Thyroid gland (tissue), 4 donors: ENCODE measurements at regions not wholly inside any gene's neighbourhood (a gene's known extent, or its start where the extent isn't known, plus 50 kb on each side); places are given as distances from the start of the nearest gene placed in this dataset.
"Not testable (repeated sequence)": the region's sequence is repeated elsewhere in the genome, so short reads cannot be mapped to it uniquely, and the experiment has no call there.

ENCODE experiments used
- DNase-seq, 2 donors: peaks; one replicate each; pipeline ENCODE4 v3.0.0-alpha.2; 2019
- H3K27ac ChIP-seq, 3 donors: fragments of 200-600 bp; sonication (generic); 1 replicate in 2 of 3; 2 replicates in 1 of 3; pipeline ENCODE4 v1.5.1; 2016 to 2019; ENCODE audit warnings: mild to moderate bottlenecking in 1 of 3, moderate library complexity in 1 of 3
- H3K27me3 ChIP-seq: fragments of 200-600 bp; sonication (generic); one replicate; pipeline ENCODE4 v1.5.1; 2019
- H3K36me3 ChIP-seq, 2 donors: fragments of 200-600 bp; sonication (generic); one replicate each; pipeline ENCODE4 v1.5.1; 2016 to 2019
- H3K4me1 ChIP-seq, 2 donors: fragments of 200-600 bp; sonication (generic); one replicate each; pipeline ENCODE4 v1.5.1; 2017 to 2019
- H3K4me3 ChIP-seq, 3 donors: fragments of 200-600 bp; sonication (generic); replicated peaks in 1 of 3; 1 replicate in 2 of 3; 2 replicates in 1 of 3; pipeline ENCODE4 v1.5.1; 2016; ENCODE audit warnings: mild to moderate bottlenecking in 1 of 3
- H3K9me3 ChIP-seq: fragments of 200-600 bp; sonication (generic); one replicate; pipeline ENCODE4 v1.5.1; 2017
- CTCF ChIP-seq, 6 experiments: fragments of 200-600 bp in 3 of 6; fragments of 450-650 bp in 3 of 6; sonication (generic) in 3 of 6; IDR thresholded peaks; one replicate each; pipeline ENCODE4 v1.5.1; 2016 to 2019; ENCODE audit warnings: antibody characterized with exemption in 6 of 6, mild to moderate bottlenecking in 2 of 6, inconsistent platforms in 1 of 6, moderate library complexity in 1 of 6
- POLR2A ChIP-seq, 2 donors: fragments of 450-650 bp; IDR thresholded peaks; one replicate each; pipeline ENCODE4 v1.6.1; 2017; ENCODE audit warnings: antibody characterized with exemption in 2 of 2, mild to moderate bottlenecking in 2 of 2, moderate library complexity in 1 of 2
- WGBS, 2 donors: methylation state at CpG; one replicate each; pipeline ENCODE4 v1.1.5; 2017; 5-methylcytosine and 5-hydroxymethylcytosine counted together
- intact Hi-C: fragments of 100-400 bp; cut with DNase I; formaldehyde crosslinking; loops from one replicate; pipeline ENCODE4 v1.15.1; 2023

GRCh38 chr18:2244641-2245040 lies 326.7 kb downstream of the METTL4 start:
- intact Hi-C loops, result no loop called here
- Histone ChIP-seq H3K27me3 (no peaks in the 10 kb centered on the region), H3K4me3 (no peak overlapping the region), H3K36me3 (no peaks in the 10 kb centered on the region), H3K27ac (no peak overlapping the region), H3K4me1 (no peaks in the 10 kb centered on the region), H3K9me3 (no peaks in the 10 kb centered on the region)
- no peak for TF ChIP-seq POLR2A (IDR thresholded peaks at IDR 0.05)
- no peak for TF ChIP-seq CTCF (IDR thresholded peaks at IDR 0.05)
- no peak for DNase-seq

GRCh38 chr18:2247101-2247500 lies 324.2 kb downstream of the METTL4 start:
- 93 to 97% methylated on average over 19 of the region's 19 CpGs for WGBS, 2 donors
- H3K9me3 ChIP-seq, DNase-seq, H3K36me3 ChIP-seq, H3K27ac ChIP-seq, H3K27me3 ChIP-seq, H3K4me1 ChIP-seq, intact Hi-C loops, H3K4me3 ChIP-seq: not testable (repeated sequence)

- no peaks in the 10 kb centered on the region for H3K4me1 ChIP-seq
- WGBS, 2 donors, result 74 to 75% methylated on average over 3 of the region's 3 CpGs
- H3K9me3 ChIP-seq, result no peaks in the 10 kb centered on the region
- no peaks in the 10 kb centered on the region for H3K36me3 ChIP-seq
- intact Hi-C loops, result no loop called here
- H3K4me3 ChIP-seq, result no peak overlapping the region
- no peak for DNase-seq
- TF ChIP-seq CTCF (IDR thresholded peaks at IDR 0.05), result no peak
- TF ChIP-seq POLR2A (IDR thresholded peaks at IDR 0.05), result no peak
- no peaks in the 10 kb centered on the region for H3K27me3 ChIP-seq
- H3K27ac ChIP-seq, result no peak overlapping the region
Measured at GRCh38 chr18:2254977-2255376, 316.3 kb downstream of the METTL4 start.

GRCh38 chr18:2256577-2256976 lies 314.7 kb downstream of the METTL4 start:
- no peaks in the 10 kb centered on the region for H3K36me3 ChIP-seq
- TF ChIP-seq CTCF (IDR thresholded peaks at IDR 0.05), result no peak
- TF ChIP-seq POLR2A (IDR thresholded peaks at IDR 0.05), result no peak
- H3K4me3 ChIP-seq, result no peak overlapping the region
- no peak for DNase-seq
- intact Hi-C loops, result no loop called here
- 79 to 95% methylated on average over 1 of the region's 1 CpG for WGBS, 2 donors
- no peaks in the 10 kb centered on the region for H3K4me1 ChIP-seq
- no peaks in the 10 kb centered on the region for H3K9me3 ChIP-seq
- H3K27me3 ChIP-seq, result no peaks in the 10 kb centered on the region
- no peak overlapping the region for H3K27ac ChIP-seq

GRCh38 chr18:2258954-2259353 lies 312.4 kb downstream of the METTL4 start:
- H3K27ac ChIP-seq, result no peak overlapping the region
- 74 to 80% methylated on average over 6 of the region's 6 CpGs for WGBS, 2 donors
- no peaks in the 10 kb centered on the region for H3K36me3 ChIP-seq
- intact Hi-C loops, result no loop called here
- H3K27me3 ChIP-seq, result no peaks in the 10 kb centered on the region
- no peaks in the 10 kb centered on the region for H3K9me3 ChIP-seq
- H3K4me3 ChIP-seq, result no peak overlapping the region
- no peaks in the 10 kb centered on the region for H3K4me1 ChIP-seq
- TF ChIP-seq POLR2A (IDR thresholded peaks at IDR 0.05), result no peak
- no peak for TF ChIP-seq CTCF (IDR thresholded peaks at IDR 0.05)
- DNase-seq, result no peak

GRCh38 chr18:2263303-2263890 lies 307.9 kb downstream of the METTL4 start:
- 81 to 91% methylated on average over 2 to 8 of the region's 8 CpGs for WGBS, 2 donors
- no peaks in the 10 kb centered on the region for H3K27me3 ChIP-seq

More at GRCh38 chr18:2263303-2263890, 307.9 kb downstream of the METTL4 start:
- Histone ChIP-seq H3K9me3 (no peaks in the 10 kb centered on the region), H3K4me3 (no peak overlapping the region), H3K36me3 (no peaks in the 10 kb centered on the region), H3K27ac (no peak overlapping the region), H3K4me1 (no peaks in the 10 kb centered on the region)
- TF ChIP-seq CTCF (IDR thresholded peaks at IDR 0.05), result no peak
- TF ChIP-seq POLR2A (IDR thresholded peaks at IDR 0.05), result no peak
- DNase-seq, result no peak
- intact Hi-C loops, result no loop called here
